ENCODE measurements at regions not wholly inside any gene's neighbourhood (a gene's known extent, or its start where the extent isn't known, plus 50 kb on each side); places are given as distances from the start of the nearest gene placed in this dataset.

DNA sequence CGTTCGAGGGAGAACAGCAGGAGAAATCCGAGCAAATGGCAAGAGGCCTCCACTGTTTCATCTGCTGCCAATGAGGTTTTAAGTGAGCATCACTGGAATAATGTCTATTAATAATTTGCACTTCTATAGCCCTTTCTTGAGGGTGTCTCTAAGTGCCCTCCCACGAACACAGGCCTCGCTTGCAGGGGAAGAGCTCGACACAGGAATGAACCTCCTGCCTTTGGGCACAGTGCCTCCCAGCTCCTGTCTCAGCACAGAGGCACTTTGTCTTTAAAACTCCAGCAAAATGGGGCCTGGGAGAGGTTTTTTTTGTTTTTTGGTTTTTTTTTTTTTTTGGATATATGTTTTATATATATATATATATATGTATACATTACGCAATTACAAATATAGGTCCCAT is 56.6 kb downstream of the OLIG1 start:
- no peak for DNase-seq (ENCODE audit: low spot score in 2 of 2, unreplicated experiment in 2 of 2)
- no peaks in the 10 kb centered on the region for H3K9me3 Mint-ChIP-seq
- H3K27ac Mint-ChIP-seq, result no peak overlapping the region
- H3K27me3 Mint-ChIP-seq (ENCODE audit: low read depth), result peaks cover 66% of the 10 kb centered on the region
- H3K36me3 Mint-ChIP-seq, result no peaks in the 10 kb centered on the region
- TF ChIP-seq CTCF (IDR thresholded peaks at IDR 0.05; ENCODE audit: unreplicated experiment), result no peak
- no peak overlapping the region for H3K4me3 Mint-ChIP-seq
- H3K4me1 Mint-ChIP-seq, result peaks cover 6% of the 10 kb centered on the region

DNA sequence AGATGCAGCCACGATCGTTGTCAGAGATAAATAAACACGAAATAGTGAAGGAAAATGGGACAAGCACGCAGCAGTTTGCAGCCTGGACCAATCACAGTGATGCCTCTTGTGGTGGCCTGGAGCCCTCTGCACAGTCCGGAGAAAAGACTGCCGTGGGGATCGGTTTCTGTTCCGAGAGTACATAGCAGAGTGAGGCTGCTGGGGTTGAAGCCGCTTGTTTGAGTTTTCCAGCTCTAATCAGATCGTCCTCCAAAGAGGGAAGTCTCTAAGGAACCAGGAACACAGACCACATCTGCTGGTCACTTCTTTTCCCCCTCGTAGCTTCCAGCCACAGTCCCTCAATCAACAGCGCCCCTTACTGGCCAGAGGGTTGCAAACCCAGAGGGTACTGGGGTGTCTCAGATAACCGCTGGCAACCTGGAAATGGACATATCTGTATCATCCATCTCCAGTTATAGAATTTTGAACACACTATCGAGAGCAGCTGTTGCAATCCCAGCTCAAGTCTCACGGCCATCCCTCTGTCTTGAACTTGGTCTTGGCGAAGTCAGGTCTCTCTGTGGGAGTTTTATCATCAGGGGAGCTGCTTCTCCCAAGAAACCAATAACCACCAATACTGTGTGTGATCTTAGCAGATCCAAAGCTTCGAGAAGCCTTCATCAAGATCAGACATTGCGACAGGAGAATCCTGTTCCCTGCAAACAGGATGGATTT is 57.4 kb downstream of the OLIG1 start:
- DNase-seq (ENCODE audit: low spot score in 2 of 2, unreplicated experiment in 2 of 2), result peak; percentile 50 to 81
- H3K27ac Mint-ChIP-seq, result no peak overlapping the region
- no peaks in the 10 kb centered on the region for H3K36me3 Mint-ChIP-seq
- peak; percentile 69 for TF ChIP-seq CTCF (IDR thresholded peaks at IDR 0.05; ENCODE audit: unreplicated experiment)
- peak overlapping the region; percentile 62 for H3K4me3 Mint-ChIP-seq
- H3K9me3 Mint-ChIP-seq, result no peaks in the 10 kb centered on the region
- peaks cover 66% of the 10 kb centered on the region for H3K27me3 Mint-ChIP-seq (ENCODE audit: low read depth)
- H3K4me1 Mint-ChIP-seq, result peaks cover 6% of the 10 kb centered on the region

- no peaks in the 10 kb centered on the region for H3K9me3 Mint-ChIP-seq
- H3K36me3 Mint-ChIP-seq, result no peaks in the 10 kb centered on the region
- H3K27me3 Mint-ChIP-seq (ENCODE audit: low read depth), result peaks cover 70% of the 10 kb centered on the region
- H3K27ac Mint-ChIP-seq, result no peak overlapping the region
- no peak for DNase-seq (ENCODE audit: low spot score in 2 of 2, unreplicated experiment in 2 of 2)
- H3K4me1 Mint-ChIP-seq, result peaks cover 6% of the 10 kb centered on the region
- no peak overlapping the region for H3K4me3 Mint-ChIP-seq
- no peak for TF ChIP-seq CTCF (IDR thresholded peaks at IDR 0.05; ENCODE audit: unreplicated experiment)
Observed at GRCh38 chr21:33127868-33128242, 57.9 kb downstream of the OLIG1 start.

DNA sequence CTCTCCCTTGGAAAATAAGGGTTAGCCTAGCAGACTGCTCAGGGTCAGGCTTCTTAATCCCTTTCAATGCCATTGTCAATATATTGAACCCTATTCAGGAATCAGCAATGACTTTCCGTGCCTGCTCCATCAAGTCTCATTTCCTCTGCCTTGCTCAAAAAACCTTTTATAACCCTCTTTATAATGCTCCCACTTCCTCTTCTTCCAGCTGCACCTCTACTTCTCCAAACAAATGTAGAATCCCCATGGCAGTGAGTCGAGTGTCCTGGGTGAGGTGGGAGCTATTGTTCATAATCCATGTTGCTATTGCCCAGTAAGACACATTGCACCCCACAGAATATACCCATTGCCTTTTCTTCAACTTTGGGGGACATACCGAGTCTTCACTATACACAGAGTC is 58.6 kb downstream of the OLIG1 start:
- H3K4me1 Mint-ChIP-seq, result peaks cover 6% of the 10 kb centered on the region
- DNase-seq (ENCODE audit: low spot score in 2 of 2, unreplicated experiment in 2 of 2), result no peak
- H3K9me3 Mint-ChIP-seq, result no peaks in the 10 kb centered on the region
- no peak overlapping the region for H3K4me3 Mint-ChIP-seq
- TF ChIP-seq CTCF (IDR thresholded peaks at IDR 0.05; ENCODE audit: unreplicated experiment), result no peak
- H3K27me3 Mint-ChIP-seq (ENCODE audit: low read depth), result peaks cover 71% of the 10 kb centered on the region
- no peak overlapping the region for H3K27ac Mint-ChIP-seq
- no peaks in the 10 kb centered on the region for H3K36me3 Mint-ChIP-seq

GRCh38 chr21:33132054-33132453 is 62.1 kb downstream of the OLIG1 start:
- Mint-ChIP-seq H3K27ac (no peak overlapping the region), H3K4me1 (peaks cover 4% of the 10 kb centered on the region), H3K4me3 (no peak overlapping the region), H3K9me3 (no peaks in the 10 kb centered on the region), H3K36me3 (no peaks in the 10 kb centered on the region), H3K27me3 (ENCODE audit: low read depth) (peaks cover 83% of the 10 kb centered on the region)
- TF ChIP-seq CTCF (IDR thresholded peaks at IDR 0.05; ENCODE audit: unreplicated experiment), result no peak
- DNase-seq (ENCODE audit: low spot score in 2 of 2, unreplicated experiment in 2 of 2), result no peak

DNA sequence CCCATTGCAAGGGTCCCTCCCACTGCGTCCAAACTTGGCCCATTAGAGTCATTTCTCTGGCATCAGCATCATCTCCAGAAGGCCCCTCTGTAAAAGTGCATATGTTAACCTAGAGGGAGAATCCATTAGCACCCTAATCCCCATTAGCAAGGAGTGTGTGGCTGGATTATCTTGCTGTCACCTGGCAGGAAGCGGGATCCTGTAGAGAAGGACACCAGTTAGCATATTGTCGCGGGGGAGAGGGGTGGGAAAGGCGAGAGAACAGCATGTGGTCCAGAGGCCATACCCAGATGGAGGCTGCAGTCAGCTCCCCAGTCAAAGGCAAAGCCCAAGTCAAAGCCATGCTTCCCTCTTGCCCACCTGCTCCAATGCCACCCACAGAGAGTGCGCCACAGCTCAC is 64.0 kb downstream of the OLIG1 start:
- H3K4me3 Mint-ChIP-seq, result no peak overlapping the region

More for the DNA sequence above, 64.0 kb downstream of the OLIG1 start:
- H3K27ac Mint-ChIP-seq, result no peak overlapping the region
- no peaks in the 10 kb centered on the region for H3K9me3 Mint-ChIP-seq
- no peaks in the 10 kb centered on the region for H3K36me3 Mint-ChIP-seq
- DNase-seq (ENCODE audit: low spot score in 2 of 2, unreplicated experiment in 2 of 2), result no peak
- no peaks in the 10 kb centered on the region for H3K4me1 Mint-ChIP-seq
- TF ChIP-seq CTCF (IDR thresholded peaks at IDR 0.05; ENCODE audit: unreplicated experiment), result no peak
- H3K27me3 Mint-ChIP-seq (ENCODE audit: low read depth), result peaks cover 69% of the 10 kb centered on the region
